Breast epithelium (tissue), 3 donors: ENCODE measurements at regions not wholly inside any gene's neighbourhood (a gene's known extent, or its start where the extent isn't known, plus 50 kb on each side); places are given as distances from the start of the nearest gene placed in this dataset.

ENCODE experiments used
- CTCF ChIP-seq, 3 donors: fragments of 450-650 bp; IDR thresholded peaks; one replicate each; pipeline ENCODE4 v1.5.1; 2016 to 2017; ENCODE audit warnings: antibody characterized with exemption in 3 of 3, mild to moderate bottlenecking in 3 of 3, moderate library complexity in 3 of 3
- POLR2A ChIP-seq: fragments of 450-650 bp; IDR thresholded peaks from one replicate; pipeline ENCODE4 v1.6.1; 2016; ENCODE audit warnings: antibody characterized with exemption, mild to moderate bottlenecking, moderate library complexity
- POLR2AphosphoS5 ChIP-seq, 3 donors: sonication (generic); formaldehyde crosslinking; IDR thresholded peaks; one replicate each; pipeline ENCODE4 v1.6.1; 2017; ENCODE audit warnings: antibody characterized with exemption in 3 of 3

- no peak for TF ChIP-seq CTCF (IDR thresholded peaks at IDR 0.05)
- TF ChIP-seq POLR2A, result no peak
- TF ChIP-seq POLR2AphosphoS5 (IDR thresholded peaks at IDR 0.05), result no peak
Observed at GRCh38 chr21:38178653-38179470, 77.9 kb upstream of the KCNJ15 start.
